Endothelial cell of umbilical vein (primary cell): ENCODE measurements at regions not wholly inside any gene's neighbourhood (a gene's known extent, or its start where the extent isn't known, plus 50 kb on each side); places are given as distances from the start of the nearest gene placed in this dataset.

Source experiments
- BruUV-seq: library from RNA; stranded (reverse); fragments of 400-500 nt; replicated peaks from 2 replicates; lab custom pipeline; 2021; lab: Mats Ljungman, UMichigan
- CTCF ChIA-PET: fragments of 300-600, 350-600 bp; sonication (Branson Sonifier 250); formaldehyde crosslinking; loops from one replicate; lab custom pipeline; 2021; ENCODE audit warnings: antibody characterized with exemption, inconsistent platforms; lab: Charles Lee
- POLR2A ChIA-PET: fragments of 300-600, 350-600 bp; sonication (Branson Sonifier 250); formaldehyde crosslinking; loops from one replicate; lab custom pipeline; 2021; ENCODE audit warnings: antibody characterized with exemption, inconsistent platforms; lab: Charles Lee
- DNase-seq: peaks from one replicate; pipeline ENCODE4 v3.0.0-alpha.2; 2011; ENCODE audit warnings: low read depth, low spot score
- FAIRE-seq: peaks from 2 replicates; lab custom pipeline; 2011; peaks lifted over from hg19 to GRCh38; lab: Jason Lieb, UNC
- H2AFZ ChIP-seq: 2 replicates; pipeline ENCODE4 v1.6.0; 2012; ENCODE audit warnings: low read depth, low read length, control low read depth, inconsistent platforms
- H3K27ac ChIP-seq: 2 replicates; pipeline ENCODE4 v1.5.1; 2011; ENCODE audit warnings: low read depth, mild to moderate bottlenecking, control low read depth, low read length, moderate library complexity; ENCODE audit not compliant: insufficient read depth
- H3K27me3 ChIP-seq, 2 experiments: 2 replicates each; pipeline versions ENCODE4 v1.6.0 to v1.6.1; 2011; ENCODE audit warnings: low read length in 2 of 2, mixed read lengths in 1 of 2; ENCODE audit not compliant: control insufficient read depth in 2 of 2, insufficient read depth in 2 of 2
- H3K36me3 ChIP-seq, 2 experiments: 2 replicates in 1 of 2; 3 replicates in 1 of 2; pipeline ENCODE4 v1.5.1; 2011; ENCODE audit warnings: low read length in 2 of 2, mild to moderate bottlenecking in 1 of 2, moderate library complexity in 1 of 2; ENCODE audit not compliant: control insufficient read depth in 2 of 2, insufficient read depth in 2 of 2; ENCODE audit errors: extremely low read depth in 1 of 2
- H3K4me1 ChIP-seq: 3 replicates; pipeline ENCODE4 v1.5.1; 2011; ENCODE audit warnings: mild to moderate bottlenecking, low read length; ENCODE audit not compliant: control insufficient read depth, insufficient read depth; ENCODE audit errors: extremely low read depth
- H3K4me2 ChIP-seq: 2 replicates; pipeline ENCODE4 v1.6.1; 2011; ENCODE audit warnings: low read length, control low read depth, mixed read lengths; ENCODE audit not compliant: insufficient read depth
- H3K4me3 ChIP-seq, 3 experiments: fragments of 200-600 bp in 1 of 3; sonication (generic), shearing (Covaris generic) in 1 of 3; replicated peaks in 1 of 3; 2 replicates each; pipeline ENCODE4 v1.5.1; 2011 to 2016; ENCODE audit warnings: control low read depth in 3 of 3, low read length in 3 of 3, mild to moderate bottlenecking in 2 of 3, inconsistent platforms in 1 of 3, low read depth in 1 of 3, moderate library complexity in 1 of 3; ENCODE audit not compliant: insufficient read depth in 1 of 3
- H3K79me2 ChIP-seq: 2 replicates; pipeline ENCODE4 v1.6.0; 2012; ENCODE audit warnings: low read length, inconsistent platforms; ENCODE audit not compliant: control insufficient read depth, insufficient read depth
- H3K9ac ChIP-seq: replicated peaks from 2 replicates; pipeline ENCODE3; 2011; ENCODE audit warnings: low read length, control low read depth; ENCODE audit not compliant: insufficient read depth; ENCODE audit errors: extremely low read depth
- H3K9me1 ChIP-seq: replicated peaks from 3 replicates; pipeline ENCODE4 v1.6.0; 2011; ENCODE audit warnings: mild to moderate bottlenecking, low read length; ENCODE audit not compliant: control insufficient read depth, insufficient read depth; ENCODE audit errors: extremely low read depth
- H3K9me3 ChIP-seq: replicated peaks from 2 replicates; pipeline ENCODE4 v1.5.1; 2012; ENCODE audit warnings: low read length, inconsistent platforms; ENCODE audit not compliant: control insufficient read depth, insufficient read depth
- H4K20me1 ChIP-seq: replicated peaks from 2 replicates; pipeline ENCODE3; 2011; ENCODE audit warnings: mild to moderate bottlenecking, low read length; ENCODE audit not compliant: control insufficient read depth, insufficient read depth; ENCODE audit errors: extremely low read depth
- CTCF ChIP-seq, 2 donors: IDR thresholded peaks; 1 replicate in 1 of 2; 2 replicates in 1 of 2; pipeline ENCODE4 v1.5.1; 2011; ENCODE audit warnings: low read length in 2 of 2, mild to moderate bottlenecking in 2 of 2, moderate library complexity in 2 of 2, control low read depth in 1 of 2, inconsistent platforms in 1 of 2, low read depth in 1 of 2; ENCODE audit not compliant: insufficient read depth in 1 of 2; ENCODE audit errors: extremely low read depth in 1 of 2
- EZH2 ChIP-seq: IDR thresholded peaks from 2 replicates; pipeline ENCODE4 v1.6.1; 2012; ENCODE audit warnings: borderline replicate concordance, low read depth, mild to moderate bottlenecking, moderate library complexity, low read length, inconsistent platforms; ENCODE audit not compliant: severe bottlenecking
- FOS ChIP-seq: IDR thresholded peaks from 2 replicates; pipeline ENCODE4 v1.6.1; 2011; ENCODE audit warnings: mild to moderate bottlenecking, low read length, moderate library complexity, borderline replicate concordance; ENCODE audit not compliant: insufficient read depth
- JUN ChIP-seq: IDR thresholded peaks from 2 replicates; pipeline ENCODE4 v1.6.1; 2011; ENCODE audit warnings: borderline replicate concordance, low read depth; ENCODE audit not compliant: insufficient read length, insufficient read depth
- MAX ChIP-seq: IDR thresholded peaks from 2 replicates; pipeline ENCODE4 v1.6.1; 2011; ENCODE audit not compliant: insufficient read depth, insufficient read length
- POLR2A ChIP-seq: IDR thresholded peaks from 2 replicates; pipeline ENCODE4 v1.6.1; 2012; ENCODE audit warnings: low read depth, mild to moderate bottlenecking, control low read depth, low read length
- dilution Hi-C: fragments of 300-500 bp; cut with MboI; formaldehyde crosslinking; loops from one replicate; pipeline ENCODE4 v1.15.0; 2019; ENCODE audit warnings: low sequenced_read_pairs; ENCODE audit not compliant: extremely low pct_ligation_motif_present
- intact Hi-C: fragments of 100-400 bp; cut with micrococcal nuclease; formaldehyde crosslinking; loops from one replicate; pipeline ENCODE4 v1.10.0; 2022

- Histone ChIP-seq H4K20me1 (no peaks in the 10 kb centered on the region), H3K79me2 (no peaks in the 10 kb centered on the region), H3K27ac (no peak overlapping the region), H3K9me1 (no peaks in the 10 kb centered on the region), H3K4me3 (no peak overlapping the region), H3K4me2 (no peak overlapping the region), H3K4me1 (no peaks in the 10 kb centered on the region), H3K27me3 (no peaks in the 10 kb centered on the region), H2AFZ (no peak overlapping the region), H3K9me3 (no peaks in the 10 kb centered on the region), H3K9ac (no peak overlapping the region), H3K36me3 (no peaks in the 10 kb centered on the region)
- TF ChIP-seq MAX: no peak
- no peak for TF ChIP-seq POLR2A
- no peak for TF ChIP-seq CTCF (IDR thresholded peaks at IDR 0.05; ENCODE audit: extremely low read depth in 1 of 2, insufficient read depth in 1 of 2, low read depth in 1 of 2, low read length in 2 of 2)
- no peak for TF ChIP-seq FOS
- TF ChIP-seq EZH2: no peak
- no peak for TF ChIP-seq JUN
- FAIRE-seq: no peak
- BruUV-seq: no TSS peak
- DNase-seq: no peak
- dilution Hi-C loops (no loop called here), intact Hi-C loops (no loop called here)
- POLR2A ChIA-PET: no interaction called here
- CTCF ChIA-PET: no interaction called here
Observed at GRCh38 chr15:36029606-36030210, 483.7 kb upstream of the DPH6 start.
